HepG2 (cell line): ENCODE measurements at regions not wholly inside any gene's neighbourhood (a gene's known extent, or its start where the extent isn't known, plus 50 kb on each side); places are given as distances from the start of the nearest gene placed in this dataset.

Experiments
- ATAC-seq: fragments of 200-7000 bp; cut with Tn5 transposase; 3 replicates; pipeline ENCODE4 v1.9.1; 2020; ENCODE audit warnings: mild to moderate bottlenecking, moderate library complexity
- BruUV-seq: library from RNA; stranded (reverse); fragments of 400-500 nt; replicated peaks from 2 replicates; lab custom pipeline; 2021; lab: Mats Ljungman, UMichigan
- CTCF ChIA-PET: fragments of 300-600 bp; formaldehyde crosslinking; extraction: SDS; loops from one replicate; lab custom pipeline; 2021; ENCODE audit warnings: low total read pairs, inconsistent platforms, low intra/inter-chr PET ratio; lab: Yijun Ruan, JAX
- POLR2A ChIA-PET: fragments of 350-600 bp; sonication (Branson Sonifier 250); formaldehyde crosslinking; loops from one replicate; lab custom pipeline; 2020; ENCODE audit warnings: antibody characterized with exemption, inconsistent platforms; lab: Yijun Ruan, JAX
- DNase-seq: peaks from one replicate; pipeline ENCODE4 v3.0.0-alpha.2; 2015; ENCODE audit warnings: low spot score
- FAIRE-seq: peaks from 3 replicates; lab custom pipeline; 2011; peaks lifted over from hg19 to GRCh38; lab: Jason Lieb, UNC
- H2AFZ ChIP-seq: one replicate; pipeline ENCODE4 v1.6.1; 2011; ENCODE audit warnings: low read length, inconsistent platforms
- H3K27ac ChIP-seq: fragments of 300-600 bp; 3 replicates; pipeline ENCODE4 v1.8.0; 2011; ENCODE audit warnings: mixed run types, mild to moderate bottlenecking, mixed read lengths, low read length, inconsistent platforms; ENCODE audit not compliant: insufficient read depth; ENCODE audit errors: extremely low read length
- H3K27me3 ChIP-seq, 2 experiments: fragments of 200-600 bp in 1 of 2; 2 replicates in 1 of 2; 3 replicates in 1 of 2; pipeline versions ENCODE4 v1.6.0 to v1.8.0; 2011; ENCODE audit warnings: low read length in 2 of 2, mild to moderate bottlenecking in 2 of 2, moderate library complexity in 2 of 2, inconsistent platforms in 1 of 2; ENCODE audit not compliant: insufficient read depth in 2 of 2, control insufficient read depth in 1 of 2
- H3K36me3 ChIP-seq, 2 experiments: fragments of 200-600 bp in 1 of 2; replicated peaks in 1 of 2; 2 replicates in 1 of 2; 3 replicates in 1 of 2; pipeline versions ENCODE4 v1.5.1 to v1.8.0; 2011; ENCODE audit warnings: low read length in 2 of 2, inconsistent platforms in 1 of 2; ENCODE audit not compliant: insufficient read depth in 2 of 2, control insufficient read depth in 1 of 2
- H3K4me1 ChIP-seq: 2 replicates; pipeline ENCODE4 v1.5.1; 2012; ENCODE audit warnings: low read length, inconsistent platforms; ENCODE audit not compliant: insufficient read depth
- H3K4me2 ChIP-seq: 2 replicates; pipeline ENCODE4 v1.6.0; 2011; ENCODE audit warnings: low read depth, low read length, inconsistent platforms
- H3K4me3 ChIP-seq, 3 experiments: fragments of 200-600 bp in 1 of 3; sonication (generic), shearing (Covaris generic) in 1 of 3; replicated peaks in 1 of 3; 2 replicates each; pipeline ENCODE4 v1.5.1; 2011 to 2016; ENCODE audit warnings: low read length in 3 of 3, inconsistent platforms in 2 of 3, low read depth in 2 of 3, mild to moderate bottlenecking in 2 of 3, control low read depth in 1 of 3, mixed read lengths in 1 of 3; ENCODE audit not compliant: insufficient read depth in 1 of 3
- H3K79me2 ChIP-seq: one replicate; pipeline ENCODE4 v1.6.1; 2011; ENCODE audit warnings: low read length, inconsistent platforms; ENCODE audit not compliant: insufficient read depth
- H3K9ac ChIP-seq: 2 replicates; pipeline ENCODE4 v1.6.0; 2011; ENCODE audit warnings: mild to moderate bottlenecking, low read depth, low read length, inconsistent platforms; ENCODE audit not compliant: insufficient read depth
- H3K9me3 ChIP-seq: 2 replicates; pipeline ENCODE4 v1.5.1; 2012; ENCODE audit warnings: mild to moderate bottlenecking, low read length
- H4K20me1 ChIP-seq: 2 replicates; pipeline ENCODE4 v1.6.0; 2011; ENCODE audit warnings: inconsistent platforms, mild to moderate bottlenecking, low read length, moderate library complexity; ENCODE audit not compliant: insufficient read depth
- BCL3 ChIP-seq: sonication (generic); formaldehyde crosslinking; IDR thresholded peaks from 2 replicates; pipeline ENCODE4 v1.5.1; 2020; ENCODE audit warnings: mild to moderate bottlenecking, missing genetic modification reagents, moderate library complexity
- BRF2 ChIP-seq: sonication (generic); formaldehyde crosslinking; IDR thresholded peaks from 2 replicates; pipeline ENCODE4 v1.8.1; 2022; ENCODE audit warnings: mild to moderate bottlenecking, missing genetic modification reagents
- ELF4 ChIP-seq: sonication (generic); formaldehyde crosslinking; IDR thresholded peaks from 2 replicates; pipeline ENCODE4 v1.5.0; 2020; ENCODE audit warnings: missing genetic modification reagents, mild to moderate bottlenecking, moderate library complexity, borderline replicate concordance
- ETV5 ChIP-seq: IDR thresholded peaks from 2 replicates; pipeline ENCODE4 v1.6.1; 2018; ENCODE audit warnings: missing biosample characterization, missing genetic modification reagents, inconsistent platforms, borderline replicate concordance
- KLF13 ChIP-seq: sonication (generic); formaldehyde crosslinking; IDR thresholded peaks from 2 replicates; pipeline ENCODE4 v1.4.0; 2020; ENCODE audit warnings: mild to moderate bottlenecking, missing genetic modification reagents
- RELA ChIP-seq: sonication (generic); formaldehyde crosslinking; IDR thresholded peaks from 2 replicates; pipeline ENCODE4 v1.4.0; 2020; ENCODE audit warnings: missing genetic modification reagents
- SP140L ChIP-seq: sonication (generic); formaldehyde crosslinking; IDR thresholded peaks from 2 replicates; pipeline ENCODE4 v1.4.0; 2020; ENCODE audit warnings: missing genetic modification reagents, borderline replicate concordance
- SP5 ChIP-seq: IDR thresholded peaks from 2 replicates; pipeline ENCODE4 v1.6.1; 2016; ENCODE audit warnings: low read depth, borderline replicate concordance
- ZNF232 ChIP-seq: sonication (generic); formaldehyde crosslinking; IDR thresholded peaks from 2 replicates; pipeline ENCODE4 v1.4.0; 2020; ENCODE audit warnings: missing genetic modification reagents, borderline replicate concordance
- ZNF263 ChIP-seq: sonication (generic); formaldehyde crosslinking; IDR thresholded peaks from 2 replicates; pipeline ENCODE4 v1.4.0; 2020; ENCODE audit warnings: missing genetic modification reagents
- ZNF512B ChIP-seq: sonication (generic); formaldehyde crosslinking; IDR thresholded peaks from 2 replicates; pipeline ENCODE4 v1.5.1; 2020; ENCODE audit warnings: missing genetic modification reagents, mild to moderate bottlenecking, borderline replicate concordance
- ZNF513 ChIP-seq: sonication (generic); formaldehyde crosslinking; conservative IDR thresholded peaks from 2 replicates; pipeline ENCODE4 v1.5.0; 2020; ENCODE audit warnings: missing genetic modification reagents
- whole genome bisulfite sequencing: methylation state at CpG from one replicate; pipeline ENCODE4 v1.1.6; 2017; ENCODE audit warnings: low lambda C conversion rate; 5-methylcytosine and 5-hydroxymethylcytosine counted together
- in situ Hi-C: cut with HindIII; loops from 2 replicates; pipeline ENCODE4 v1.10.0; 2017; ENCODE audit warnings: low pct_unique_long_range_greater_than_20kb; ENCODE audit not compliant: extremely low pct_ligation_motif_present
- intact Hi-C: fragments of 100-400 bp; cut with micrococcal nuclease; formaldehyde crosslinking; loops from one replicate; pipeline ENCODE4 v1.10.0; 2022; ENCODE audit not compliant: unreplicated experiment

GRCh38 chr2:177342736-177343135, 49.8 kb upstream of the AGPS start:
- ChIA-PET CTCF (no interaction called here), POLR2A (no interaction called here)
- Histone ChIP-seq H3K4me1 (peaks cover 21% of the 10 kb centered on the region), H4K20me1 (no peaks in the 10 kb centered on the region), H3K27me3 (no peaks in the 10 kb centered on the region), H3K36me3 (0 out of 5 replicates have a peak, but pooled peaks cover 0 to under 1% of the 10 kb centered on the region in 2 experiments), H3K9me3 (no peaks in the 10 kb centered on the region), H3K4me3 (no peak overlapping the region), H2AFZ (no peak overlapping the region), H3K9ac (no peak overlapping the region), H3K79me2 (no peaks in the 10 kb centered on the region), H3K27ac (no peak overlapping the region), H3K4me2 (no peak overlapping the region)
- ATAC-seq (no peak), DNase-seq (no peak), FAIRE-seq (no peak)
- TF ChIP-seq ZNF512B (CRISPR knock-in tag): no peak
- TF ChIP-seq ZNF513: no peak
- no peak for TF ChIP-seq ELF4 (CRISPR knock-in tag)
- no peak for TF ChIP-seq BRF2
- TF ChIP-seq SP5 (CRISPR knock-in tag): no peak
- TF ChIP-seq ZNF232 (CRISPR knock-in tag): no peak
- no peak for TF ChIP-seq SP140L
- TF ChIP-seq ZNF263: no peak
- TF ChIP-seq ETV5 (CRISPR knock-in tag): no peak
- no peak for TF ChIP-seq KLF13
- TF ChIP-seq BCL3 (CRISPR knock-in tag): no peak
- no peak for TF ChIP-seq RELA (CRISPR knock-in tag)
- 98% methylated on average over 4 of the region's 4 CpGs for WGBS
- intact Hi-C loops (no loop called here), in situ Hi-C loops (no loop called here)
- no TSS peak for BruUV-seq
